ENCODE measurements at regions not wholly inside any gene's neighbourhood (a gene's known extent, or its start where the extent isn't known, plus 50 kb on each side); places are given as distances from the start of the nearest gene placed in this dataset.

- no peak overlapping the region for H3K4me3 ChIP-seq (ENCODE audit: low read depth, low read length)
- TF ChIP-seq ZNF175 (tag by site-specific recombination; IDR thresholded peaks at IDR 0.05): no peak
- TF ChIP-seq ZNF202 (tag by site-specific recombination; IDR thresholded peaks at IDR 0.05; ENCODE audit: borderline replicate concordance): no peak
- TF ChIP-seq ZNF585B (tag by site-specific recombination; IDR thresholded peaks at IDR 0.05): no peak
- TF ChIP-seq ATF2 (tag by site-specific recombination; IDR thresholded peaks at IDR 0.05; ENCODE audit: low read depth): no peak
- TF ChIP-seq ZFHX2 (tag by site-specific recombination; conservative IDR thresholded peaks at IDR 0.05): no peak
- TF ChIP-seq KLF8 (tag by site-specific recombination; IDR thresholded peaks at IDR 0.05): no peak
- TF ChIP-seq ZNF548 (tag by site-specific recombination; IDR thresholded peaks at IDR 0.05): no peak
- TF ChIP-seq ZNF624 (tag by site-specific recombination; IDR thresholded peaks at IDR 0.05): no peak
- TF ChIP-seq YY2 (tag by site-specific recombination; IDR thresholded peaks at IDR 0.05): no peak
- no peak for TF ChIP-seq ZNF449 (tag by site-specific recombination; IDR thresholded peaks at IDR 0.05)
- no peak for TF ChIP-seq ZSCAN16 (tag by site-specific recombination; IDR thresholded peaks at IDR 0.05)
- no peak for TF ChIP-seq OSR2 (tag by site-specific recombination; IDR thresholded peaks at IDR 0.05)
- no peak for TF ChIP-seq ZNF777 (tag by site-specific recombination; IDR thresholded peaks at IDR 0.05; ENCODE audit: borderline replicate concordance)
- ChIA-PET CTCF (interaction anchor here (0.7 to 1.1 kb wide), 3 partner anchors 15 to 63 kb away, joined by 3 read pairs; no protein-coding TSS in a partner anchor), POLR2A (no interaction called here)
- no peaks in the 10 kb centered on the region for H3K4me1 ChIP-seq (ENCODE audit: control insufficient read depth, insufficient read depth, low read length)
- no peaks in the 10 kb centered on the region for H3K36me3 ChIP-seq (ENCODE audit: control insufficient read depth in 2 of 2, insufficient read depth in 1 of 2, low read length in 2 of 2)
- no peaks in the 10 kb centered on the region for H3K9me3 ChIP-seq (ENCODE audit: control insufficient read depth, insufficient read depth, low read depth, low read length)
- H3K27ac ChIP-seq (ENCODE audit: extremely low read depth, low read depth, low read length): no peak overlapping the region
Observed at GRCh38 chrX:15158736-15159406, 111.0 kb downstream of the ASB9 start.

- Histone ChIP-seq H3K4me3 (ENCODE audit: low read depth, low read length) (no peak overlapping the region), H3K36me3 (ENCODE audit: control insufficient read depth in 2 of 2, insufficient read depth in 1 of 2, low read length in 2 of 2) (no peaks in the 10 kb centered on the region), H3K27ac (ENCODE audit: extremely low read depth, low read depth, low read length) (no peak overlapping the region), H3K4me1 (ENCODE audit: control insufficient read depth, insufficient read depth, low read length) (no peaks in the 10 kb centered on the region), H3K9me3 (ENCODE audit: control insufficient read depth, insufficient read depth, low read depth, low read length) (no peaks in the 10 kb centered on the region)
- TF ChIP-seq KLF8 (tag by site-specific recombination; IDR thresholded peaks at IDR 0.05) (no peak), ZNF37A (tag by site-specific recombination; IDR thresholded peaks at IDR 0.05) (no peak), ZNF626 (tag by site-specific recombination; IDR thresholded peaks at IDR 0.05) (no peak), ZNF221 (tag by site-specific recombination; IDR thresholded peaks at IDR 0.05; ENCODE audit: borderline replicate concordance) (no peak), ZNF302 (tag by site-specific recombination; IDR thresholded peaks at IDR 0.05; ENCODE audit: low read depth) (no peak), ZNF214 (tag by site-specific recombination; IDR thresholded peaks at IDR 0.05; ENCODE audit: borderline replicate concordance) (no peak), ZNF148 (tag by site-specific recombination; IDR thresholded peaks at IDR 0.05; ENCODE audit: borderline replicate concordance) (no peak), ZNF48 (tag by site-specific recombination; IDR thresholded peaks at IDR 0.05) (no peak), SCRT2 (tag by site-specific recombination; IDR thresholded peaks at IDR 0.05) (no peak), ZNF629 (tag by site-specific recombination; IDR thresholded peaks at IDR 0.05) (no peak), ZBTB6 (tag by site-specific recombination; IDR thresholded peaks at IDR 0.05) (no peak), ZNF596 (tag by site-specific recombination; IDR thresholded peaks at IDR 0.05) (no peak), KLF9 (tag by site-specific recombination; IDR thresholded peaks at IDR 0.05; ENCODE audit: low read depth) (no peak), WT1 (tag by site-specific recombination; IDR thresholded peaks at IDR 0.05) (no peak), MEIS1 (CRISPR knock-in tag; IDR thresholded peaks at IDR 0.05; ENCODE audit: borderline replicate concordance) (no peak), SETDB1 (IDR thresholded peaks at IDR 0.05; ENCODE audit: insufficient read length, low read length) (no peak), FEZF1 (tag by site-specific recombination; IDR thresholded peaks at IDR 0.05) (no peak)
- ChIA-PET POLR2A (no interaction called here), CTCF (interaction anchor here (0.7 to 1.1 kb wide), 3 partner anchors 15 to 63 kb away, joined by 3 read pairs; no protein-coding TSS in a partner anchor)
Observed at GRCh38 chrX:15158350-15158735, 111.5 kb downstream of the ASB9 start.

Data from HEK293 (cell line).